Spleen (tissue), 7 donors: ENCODE measurements at regions not wholly inside any gene's neighbourhood (a gene's known extent, or its start where the extent isn't known, plus 50 kb on each side); places are given as distances from the start of the nearest gene placed in this dataset.

ENCODE experiments used
- CTCF ChIP-seq, 11 experiments: fragments of 200-600 bp in 7 of 11; fragments of 450-650 bp in 4 of 11; sonication (generic) in 4 of 11; IDR thresholded peaks in 8 of 11; conservative IDR thresholded peaks in 3 of 11; 1 replicate in 7 of 11; 2 replicates in 4 of 11; pipeline versions ENCODE4 v1.4.0 to v1.8.0; 2016 to 2021; ENCODE audit warnings: antibody characterized with exemption in 11 of 11, inconsistent platforms in 4 of 11, mild to moderate bottlenecking in 1 of 11
- POLR2A ChIP-seq, 3 donors: fragments of 450-650 bp; IDR thresholded peaks; one replicate each; pipeline ENCODE4 v1.5.1; 2017; ENCODE audit warnings: antibody characterized with exemption in 3 of 3, mild to moderate bottlenecking in 1 of 3
- donor health status: DM: no; HTN: no; CAD: no; lungs with moderate emphysema.
- donor health status: DM: no; HTN: no; CAD: no.
- donor health status: DM: no; HTN: no; CAD: no.

- TF ChIP-seq CTCF (IDR thresholded peaks at IDR 0.05 in 8 of 11, conservative IDR thresholded peaks at IDR 0.05 in 3 of 11) (no peak), POLR2A (IDR thresholded peaks at IDR 0.05) (no peak)
Measured at GRCh38 chr20:29302979-29303644, 1954.4 kb upstream of the DEFB115 start.
